Activated CD8-positive, alpha-beta memory T cell treated with anti-CD3 and anti-CD28 coated beads, Interleukin-2, amount 50 U/mL, for 48 hours (primary cell): ENCODE measurements at regions not wholly inside any gene's neighbourhood (a gene's known extent, or its start where the extent isn't known, plus 50 kb on each side); places are given as distances from the start of the nearest gene placed in this dataset.
"Not testable (repeated sequence)": the region's sequence is repeated elsewhere in the genome, so short reads cannot be mapped to it uniquely, and the experiment has no call there.

Experiments
- DNase-seq: peaks from one replicate; pipeline ENCODE4 v3.0.0-alpha.2; 2020

GRCh38 chr2:176885661-176886060 lies 326.9 kb upstream of the HNRNPA3 start:
- no peak for DNase-seq

DNA sequence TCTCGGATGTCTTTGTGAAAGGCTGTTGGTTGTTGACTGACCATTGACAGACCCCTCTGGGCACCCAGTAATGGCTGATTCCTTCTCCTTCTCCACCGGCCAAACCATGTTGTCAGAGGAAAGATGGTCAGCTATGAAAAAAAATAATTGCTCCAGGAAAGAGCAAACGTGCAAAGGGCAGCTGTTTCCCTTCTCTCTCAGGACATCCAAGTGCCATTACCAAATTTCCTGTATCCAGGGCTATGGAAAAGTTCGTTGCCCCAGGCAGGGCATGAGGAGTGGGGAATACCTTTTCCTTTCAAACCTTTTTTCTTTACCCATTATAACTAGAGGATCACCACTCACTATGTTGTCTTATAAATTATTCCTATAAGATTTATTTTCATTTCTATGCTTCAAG lies 321.5 kb upstream of the HNRNPA3 start:
- no peak for DNase-seq

GRCh38 chr2:176891857-176892256 lies 320.7 kb upstream of the HNRNPA3 start:
- DNase-seq = no peak

GRCh38 chr2:176892676-176893226 lies 319.8 kb upstream of the HNRNPA3 start:
- DNase-seq = no peak

GRCh38 chr2:176895158-176895557 lies 317.4 kb upstream of the HNRNPA3 start:
- no peak for DNase-seq

DNA sequence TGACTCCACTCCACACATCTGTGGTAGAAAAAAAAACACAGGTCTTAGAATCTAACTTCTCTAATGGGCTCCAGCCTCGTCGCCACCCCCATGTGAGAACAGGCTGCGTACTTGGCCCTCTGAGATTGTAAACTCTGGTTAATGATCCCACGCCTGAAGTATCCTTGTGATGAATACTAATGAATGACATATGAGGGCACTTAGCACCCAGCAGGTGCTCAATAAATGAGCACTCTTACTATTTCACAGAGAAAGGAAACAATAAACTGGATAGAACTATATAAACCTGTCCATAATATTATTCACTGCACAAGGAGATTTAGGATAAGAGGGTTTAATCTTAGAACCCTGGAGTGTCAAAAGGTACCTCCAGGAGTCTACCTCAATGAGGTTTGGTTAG lies 310.1 kb upstream of the HNRNPA3 start:
- no peak for DNase-seq

DNA sequence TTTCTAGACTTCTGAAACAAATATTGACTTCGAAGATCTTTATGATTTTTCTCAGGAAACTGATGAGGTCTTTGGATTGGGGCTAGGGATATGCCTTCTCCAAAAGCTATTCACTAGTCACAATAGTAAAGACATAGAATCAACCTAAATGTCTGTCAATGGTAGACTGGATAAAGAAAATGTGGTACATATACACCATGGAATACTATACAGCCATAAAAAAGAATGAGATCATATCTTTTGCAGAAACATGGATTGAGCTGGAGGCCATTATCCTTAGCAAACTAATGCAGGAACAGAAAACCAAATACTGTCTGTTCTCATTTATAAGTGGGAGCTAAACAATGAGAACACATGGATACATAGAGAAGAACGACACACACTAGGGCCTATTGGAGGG lies 308.5 kb upstream of the HNRNPA3 start:
- DNase-seq = not testable (repeated sequence)

- DNase-seq = no peak
Measured at GRCh38 chr2:176907341-176907740, 305.3 kb upstream of the HNRNPA3 start.

DNA sequence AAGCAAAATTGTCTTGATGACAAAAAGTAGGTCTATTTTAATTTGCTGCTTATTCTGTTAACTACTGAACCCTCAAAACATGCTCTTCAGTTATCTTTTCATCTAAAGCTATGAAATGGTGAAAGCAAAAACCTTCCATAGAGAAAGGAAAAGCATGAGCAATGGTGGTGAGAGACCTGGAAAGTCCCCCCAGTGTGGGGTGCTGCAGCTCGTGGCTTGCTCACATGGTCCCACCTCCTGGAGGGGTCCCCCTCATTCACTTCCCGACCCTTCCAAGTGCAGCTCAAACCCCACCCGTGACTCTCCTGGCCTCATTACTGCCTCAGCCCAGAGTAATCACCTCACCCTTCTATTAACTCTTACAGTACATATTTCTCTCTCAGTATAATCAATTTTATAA lies 301.8 kb upstream of the HNRNPA3 start:
- DNase-seq = no peak

DNA sequence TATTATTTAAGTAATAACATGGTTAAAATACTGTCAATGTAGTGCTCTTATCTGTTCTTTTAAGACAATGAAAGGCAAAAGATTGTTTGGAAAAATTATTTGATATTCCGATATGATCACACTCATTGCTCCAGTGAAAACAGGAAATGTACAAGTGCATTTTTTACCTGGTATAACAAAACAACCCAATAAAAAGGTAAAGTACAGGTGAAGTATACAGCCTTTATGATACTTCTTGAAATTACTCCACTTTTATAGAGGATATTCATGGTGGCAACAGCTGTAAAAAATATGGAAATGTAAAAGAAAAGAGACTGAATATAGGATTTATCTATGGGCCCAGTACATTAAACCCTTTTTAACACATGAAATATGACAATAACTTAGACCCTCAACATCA lies 298.6 kb upstream of the HNRNPA3 start:
- DNase-seq = no peak

DNA sequence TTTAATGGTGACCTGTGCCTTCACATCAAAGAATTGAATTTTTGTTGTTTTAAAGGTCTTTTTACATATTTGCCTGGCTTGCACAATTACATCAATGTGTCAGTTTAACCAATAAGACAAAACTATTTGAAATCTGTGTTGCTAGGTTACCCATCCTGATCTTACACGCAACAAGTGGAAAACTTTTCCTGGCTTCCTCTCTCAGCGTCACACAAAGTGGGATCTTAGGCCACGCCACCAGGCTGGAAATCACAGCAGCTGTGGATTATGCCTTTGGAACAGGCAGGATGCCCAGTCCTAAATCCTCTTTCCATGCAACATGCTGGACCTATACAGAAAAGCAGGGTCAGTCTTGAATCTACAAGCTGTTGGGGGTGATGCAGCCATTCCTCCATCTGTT lies 298.2 kb upstream of the HNRNPA3 start:
- DNase-seq = no peak

GRCh38 chr2:176922545-176922944 lies 290.0 kb upstream of the HNRNPA3 start:
- DNase-seq = not testable (repeated sequence)

- no peak for DNase-seq
Measured at GRCh38 chr2:176923205-176923604, 289.4 kb upstream of the HNRNPA3 start.

GRCh38 chr2:176924909-176925534 lies 287.6 kb upstream of the HNRNPA3 start:
- DNase-seq = no peak

DNA sequence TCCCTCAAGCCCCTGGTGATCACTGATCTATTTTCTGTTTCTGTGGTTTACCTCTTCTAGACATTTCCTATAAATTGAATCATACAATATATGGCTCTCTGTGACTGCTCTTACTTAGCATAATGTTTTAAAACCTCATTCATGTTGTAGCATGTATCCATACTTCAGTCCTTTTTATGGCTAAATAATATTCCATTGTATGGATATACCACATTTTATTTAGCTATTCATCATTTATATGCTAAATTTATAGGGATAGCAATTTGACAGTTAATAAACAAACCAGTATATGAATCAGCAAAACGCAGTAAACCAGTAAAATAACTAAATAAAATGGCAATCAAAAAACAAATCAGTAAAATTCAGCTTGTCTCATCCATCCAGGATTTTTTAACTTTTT lies 286.1 kb upstream of the HNRNPA3 start:
- DNase-seq = no peak

DNA sequence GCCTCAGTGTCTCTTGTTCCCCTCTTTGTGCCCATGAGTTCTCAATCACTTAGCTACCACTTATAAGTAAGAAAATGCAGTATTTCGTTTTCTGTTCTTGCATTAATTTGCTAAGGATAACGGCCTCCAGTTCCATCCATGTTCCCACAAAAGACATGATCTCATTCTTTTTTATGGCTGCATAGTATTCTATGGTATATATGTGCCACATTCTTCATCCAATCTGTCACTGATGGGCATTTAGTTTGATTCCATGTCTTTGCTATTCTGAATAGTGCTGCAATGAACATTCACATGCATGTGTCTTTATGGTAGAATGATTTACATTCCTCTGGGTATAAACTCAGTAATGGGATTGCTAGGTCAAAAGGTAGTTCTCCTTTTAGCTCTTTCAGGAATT lies 283.2 kb upstream of the HNRNPA3 start:
- DNase-seq = not testable (repeated sequence)

- DNase-seq = no peak
Measured at GRCh38 chr2:176931588-176932563, 280.7 kb upstream of the HNRNPA3 start.

- DNase-seq = no peak
Measured at GRCh38 chr2:176934131-176934530, 278.5 kb upstream of the HNRNPA3 start.

DNA sequence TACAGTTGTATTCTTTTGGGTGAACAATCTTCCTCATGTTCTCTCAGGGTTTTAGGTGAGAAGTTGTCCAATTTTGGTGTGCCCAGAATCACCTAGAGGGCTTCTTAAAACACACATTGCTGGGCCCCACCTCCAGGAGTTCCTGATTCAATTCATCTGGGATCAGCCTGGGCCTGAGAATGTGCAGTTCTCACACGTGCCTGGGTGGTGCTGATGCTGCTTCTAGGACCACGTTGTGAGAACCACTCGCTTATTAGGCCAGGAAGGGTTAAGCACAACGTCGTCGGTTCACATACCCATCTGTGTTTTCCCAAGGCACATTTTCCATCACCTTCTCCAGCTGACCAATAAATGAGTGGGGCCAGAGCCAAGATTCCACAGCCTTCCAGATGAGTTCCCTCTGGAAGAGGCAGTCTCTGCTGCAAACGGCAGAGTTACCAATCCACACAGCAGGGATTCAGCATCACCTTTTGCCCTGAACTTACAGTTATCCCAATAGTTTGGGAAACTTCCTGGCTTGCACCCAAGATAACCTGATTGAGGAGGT lies 277.7 kb upstream of the HNRNPA3 start:
- DNase-seq = no peak

GRCh38 chr2:176935543-176936102 lies 277.0 kb upstream of the HNRNPA3 start:
- no peak for DNase-seq

- DNase-seq = no peak
Measured at GRCh38 chr2:176936410-176936809, 276.2 kb upstream of the HNRNPA3 start.

GRCh38 chr2:176944998-176945397 lies 267.6 kb upstream of the HNRNPA3 start:
- no peak for DNase-seq

DNA sequence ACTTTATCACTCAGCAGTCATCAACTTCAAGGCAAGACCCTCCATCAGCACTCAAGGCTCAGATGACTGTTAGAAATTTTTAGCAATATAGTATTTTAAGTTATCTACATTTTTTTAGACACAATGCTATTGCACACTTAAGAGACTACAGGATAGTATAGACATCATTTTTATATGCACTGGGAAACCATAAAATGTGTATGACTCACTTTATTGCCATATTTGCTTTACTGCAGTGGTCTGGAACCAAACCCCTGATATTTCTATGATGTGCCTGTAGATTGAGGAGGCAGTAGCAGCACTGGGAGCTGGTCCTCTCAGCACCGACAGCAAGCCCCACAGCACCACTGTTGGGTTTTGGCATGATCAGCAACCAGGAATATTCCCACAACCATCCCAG lies 264.8 kb upstream of the HNRNPA3 start:
- DNase-seq = no peak
